PC-3 (cell line): ENCODE measurements at regions not wholly inside any gene's neighbourhood (a gene's known extent, or its start where the extent isn't known, plus 50 kb on each side); places are given as distances from the start of the nearest gene placed in this dataset.

ENCODE experiments used
- ATAC-seq: fragments of 200-7000 bp; cut with Tn5 transposase; 2 replicates; pipeline ENCODE4 v1.9.1; 2020; ENCODE audit warnings: mild to moderate bottlenecking, moderate library complexity
- BruUV-seq: library from RNA; stranded (reverse); fragments of 400-500 nt; replicated peaks from 2 replicates; lab custom pipeline; 2021; lab: Mats Ljungman, UMichigan
- CTCF ChIA-PET: fragments of 300-600 bp; sonication (Branson Sonifier 250); formaldehyde crosslinking; loops from one replicate; lab custom pipeline; 2022; ENCODE audit warnings: antibody characterized with exemption; lab: Charles Lee
- POLR2A ChIA-PET: fragments of 300-600 bp; sonication (Branson Sonifier 250); formaldehyde crosslinking; loops from one replicate; lab custom pipeline; 2022; ENCODE audit warnings: antibody characterized with exemption; ENCODE audit not compliant: unreplicated experiment; lab: Charles Lee
- DNase-seq: peaks from one replicate; pipeline ENCODE4 v3.0.0-alpha.2; 2015
- H2AFZ ChIP-seq: fragments of 300-600 bp; sonication (generic); 2 replicates; pipeline ENCODE4 v1.6.0; 2016; ENCODE audit warnings: antibody characterized with exemption, low read length
- H3F3A ChIP-seq: fragments of 300-600 bp; sonication (generic); one replicate; pipeline ENCODE4 v1.6.0; 2017; ENCODE audit warnings: antibody characterized with exemption, low read length, control low read depth, mild to moderate bottlenecking; ENCODE audit not compliant: unreplicated experiment
- H3K27ac ChIP-seq: fragments of 300-600 bp; sonication (generic); 2 replicates; pipeline ENCODE4 v1.5.1; 2016; ENCODE audit warnings: mild to moderate bottlenecking, low read length
- H3K27me3 ChIP-seq: fragments of 300-600 bp; sonication (generic); 2 replicates; pipeline ENCODE4 v1.6.1; 2016; ENCODE audit warnings: low read length, mixed read lengths
- H3K36me3 ChIP-seq: fragments of 300-600 bp; sonication (generic); 2 replicates; pipeline ENCODE4 v1.6.1; 2016; ENCODE audit warnings: low read depth, mixed run types, low read length, mixed read lengths
- H3K4me1 ChIP-seq: fragments of 300-600 bp; sonication (generic); 2 replicates; pipeline ENCODE4 v1.5.1; 2016; ENCODE audit warnings: low read length; ENCODE audit not compliant: insufficient read depth
- H3K4me2 ChIP-seq: fragments of 300-600 bp; sonication (generic); 2 replicates; pipeline ENCODE4 v1.6.0; 2016; ENCODE audit warnings: low read length
- H3K4me3 ChIP-seq: fragments of 300-600 bp; sonication (generic); 2 replicates; pipeline ENCODE4 v1.5.1; 2016; ENCODE audit warnings: mild to moderate bottlenecking, low read length, mixed read lengths
- H3K79me2 ChIP-seq: fragments of 300-600 bp; sonication (generic); 2 replicates; pipeline ENCODE4 v1.6.1; 2017; ENCODE audit warnings: low read length, mixed read lengths
- H3K9ac ChIP-seq: fragments of 300-600 bp; sonication (generic); 2 replicates; pipeline ENCODE4 v1.6.0; 2016; ENCODE audit warnings: mild to moderate bottlenecking, low read length
- H3K9me2 ChIP-seq: fragments of 300-600 bp; sonication (generic); replicated peaks from 2 replicates; pipeline ENCODE4 v1.6.1; 2016; ENCODE audit warnings: mixed run types, low read length, mixed read lengths
- H3K9me3 ChIP-seq: fragments of 300-600 bp; sonication (generic); 2 replicates; pipeline ENCODE4 v1.6.1; 2016; ENCODE audit warnings: low read length, mixed read lengths
- H4K20me1 ChIP-seq: fragments of 300-600 bp; sonication (generic); 2 replicates; pipeline ENCODE4 v1.6.1; 2016; ENCODE audit warnings: low read length, mixed read lengths
- EZH2 ChIP-seq: fragments of 300-600 bp; sonication (generic); IDR thresholded peaks from one replicate; pipeline ENCODE4 v1.6.1; 2017; ENCODE audit warnings: antibody characterized with exemption, mild to moderate bottlenecking, low read length; ENCODE audit not compliant: unreplicated experiment
- EZH2phosphoT487 ChIP-seq: fragments of 300-600 bp; sonication (generic); IDR thresholded peaks from 2 replicates; pipeline ENCODE4 v1.6.1; 2018; ENCODE audit warnings: mild to moderate bottlenecking, antibody characterized with exemption, low read length, borderline replicate concordance
- intact Hi-C: fragments of 100-400 bp; cut with micrococcal nuclease; formaldehyde crosslinking; loops from 2 replicates; pipeline ENCODE4 v1.9.0; 2023
- TF ChIP-seq, protein P1 (sequence below): fragments of 300-600 bp; sonication (generic); conservative IDR thresholded peaks from 2 replicates; pipeline ENCODE4 v1.5.1; 2017; ENCODE audit warnings: antibody characterized with exemption, low read depth, mild to moderate bottlenecking, low read length

DNA sequence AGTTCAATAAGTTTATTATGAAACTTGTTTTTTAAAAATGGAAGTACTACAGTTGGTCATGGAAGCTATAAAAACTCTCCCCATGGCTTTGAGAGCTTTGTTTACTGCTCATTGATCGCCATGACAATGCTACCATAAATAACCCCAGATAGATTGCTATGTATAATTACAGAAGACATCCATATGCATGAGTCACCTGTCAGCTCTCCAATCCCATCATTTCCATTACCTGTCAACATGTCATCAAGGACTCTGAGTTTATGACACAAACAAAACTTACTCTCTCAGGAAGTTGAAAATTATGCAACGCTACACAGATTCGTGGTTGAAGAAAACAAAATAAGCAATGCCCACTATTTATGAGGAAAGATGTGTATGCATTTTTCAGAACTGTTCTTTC, 144.4 kb downstream of the SEC23A start:
- ChIA-PET POLR2A (no interaction called here), CTCF (no interaction called here)
- ATAC-seq (no peak), DNase-seq (peak; percentile 24)
- Histone ChIP-seq H3K9me2 (no peaks in the 10 kb centered on the region), H3K36me3 (no peaks in the 10 kb centered on the region), H3K9me3 (no peaks in the 10 kb centered on the region), H3K4me1 (no peaks in the 10 kb centered on the region), H3K27me3 (no peaks in the 10 kb centered on the region), H3K27ac (no peak overlapping the region), H3K4me3 (no peak overlapping the region), H3F3A (no peaks in the 10 kb centered on the region), H4K20me1 (no peaks in the 10 kb centered on the region), H3K79me2 (no peaks in the 10 kb centered on the region), H2AFZ (no peak overlapping the region), H3K9ac (no peak overlapping the region), H3K4me2 (no peak overlapping the region)
- intact Hi-C loops: no loop called here
- TF ChIP-seq, protein P1, sequence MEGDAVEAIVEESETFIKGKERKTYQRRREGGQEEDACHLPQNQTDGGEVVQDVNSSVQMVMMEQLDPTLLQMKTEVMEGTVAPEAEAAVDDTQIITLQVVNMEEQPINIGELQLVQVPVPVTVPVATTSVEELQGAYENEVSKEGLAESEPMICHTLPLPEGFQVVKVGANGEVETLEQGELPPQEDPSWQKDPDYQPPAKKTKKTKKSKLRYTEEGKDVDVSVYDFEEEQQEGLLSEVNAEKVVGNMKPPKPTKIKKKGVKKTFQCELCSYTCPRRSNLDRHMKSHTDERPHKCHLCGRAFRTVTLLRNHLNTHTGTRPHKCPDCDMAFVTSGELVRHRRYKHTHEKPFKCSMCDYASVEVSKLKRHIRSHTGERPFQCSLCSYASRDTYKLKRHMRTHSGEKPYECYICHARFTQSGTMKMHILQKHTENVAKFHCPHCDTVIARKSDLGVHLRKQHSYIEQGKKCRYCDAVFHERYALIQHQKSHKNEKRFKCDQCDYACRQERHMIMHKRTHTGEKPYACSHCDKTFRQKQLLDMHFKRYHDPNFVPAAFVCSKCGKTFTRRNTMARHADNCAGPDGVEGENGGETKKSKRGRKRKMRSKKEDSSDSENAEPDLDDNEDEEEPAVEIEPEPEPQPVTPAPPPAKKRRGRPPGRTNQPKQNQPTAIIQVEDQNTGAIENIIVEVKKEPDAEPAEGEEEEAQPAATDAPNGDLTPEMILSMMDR: no peak
- no peak for TF ChIP-seq EZH2phosphoT487
- TF ChIP-seq EZH2: no peak
- no TSS peak for BruUV-seq

DNA sequence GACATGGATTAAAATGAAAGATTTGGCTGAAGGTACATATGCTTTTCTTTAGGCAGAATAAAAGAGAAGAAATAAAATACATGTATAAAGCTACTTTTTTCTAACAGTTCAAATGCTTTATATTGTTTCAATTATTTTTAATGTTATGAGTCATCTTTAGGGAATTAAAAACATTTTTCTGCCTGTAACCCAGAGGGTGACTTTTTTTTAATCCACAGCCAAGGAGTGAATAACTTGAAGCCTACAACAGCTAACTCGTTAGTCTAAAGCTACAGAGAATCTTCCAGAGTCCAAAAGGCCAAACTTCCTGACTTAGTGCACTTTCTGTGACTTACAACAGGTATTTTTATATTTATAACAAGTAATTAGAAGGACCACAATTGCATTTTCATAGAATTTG, 151.6 kb downstream of the SEC23A start:
- Histone ChIP-seq H3K9ac (no peak overlapping the region), H3K27ac (no peak overlapping the region), H3K4me2 (no peak overlapping the region), H3F3A (no peaks in the 10 kb centered on the region), H3K36me3 (no peaks in the 10 kb centered on the region), H3K79me2 (no peaks in the 10 kb centered on the region), H2AFZ (no peak overlapping the region), H3K4me3 (no peak overlapping the region), H3K4me1 (0 out of 2 replicates have a peak, but pooled peaks cover 5% of the 10 kb centered on the region), H3K9me3 (no peaks in the 10 kb centered on the region), H3K27me3 (no peaks in the 10 kb centered on the region), H3K9me2 (no peaks in the 10 kb centered on the region), H4K20me1 (no peaks in the 10 kb centered on the region)
- intact Hi-C loops: loop anchor here (1.0 kb wide), 1 partner anchor 50 kb away; no protein-coding TSS in a partner anchor
- no TSS peak for BruUV-seq
- DNase-seq (no peak), ATAC-seq (peak; percentile 39)
- TF ChIP-seq EZH2phosphoT487 (no peak), EZH2 (no peak)
- TF ChIP-seq, protein P1: no peak
- ChIA-PET POLR2A (interaction anchor here (0.7 kb wide), 1 partner anchor 50 kb away, joined by 5 read pairs; no protein-coding TSS in a partner anchor), CTCF (no interaction called here)

DNA sequence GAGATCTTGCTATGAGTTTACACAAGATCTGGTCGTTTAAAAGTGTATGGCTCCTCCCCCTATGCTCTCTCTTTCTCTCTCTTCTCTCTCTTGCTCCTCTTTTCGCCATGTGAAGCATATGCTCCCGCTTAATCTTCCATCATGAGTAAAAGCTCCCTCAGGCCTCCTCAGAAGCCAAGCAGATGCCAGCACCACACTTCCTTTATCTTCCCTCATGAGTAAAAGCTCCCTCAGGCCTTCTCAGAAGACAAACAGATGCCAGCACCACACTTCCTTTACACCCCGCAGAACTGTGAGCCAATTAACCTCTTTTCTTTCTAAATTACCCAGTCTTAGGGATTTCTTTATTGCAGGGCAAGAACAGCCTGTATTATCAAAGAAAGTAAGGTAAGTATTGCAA, 152.4 kb downstream of the SEC23A start:
- H3K4me1 ChIP-seq: 0 out of 2 replicates have a peak, but pooled peaks cover 5% of the 10 kb centered on the region
- no peaks in the 10 kb centered on the region for H3K9me2 ChIP-seq
- H3K9ac ChIP-seq: no peak overlapping the region
- intact Hi-C loops: loop anchor here (1.0 kb wide), 1 partner anchor 49 kb away; no protein-coding TSS in a partner anchor
- 0 out of 2 replicates have a peak overlapping the region, but pooled peaks have one; percentile 32 for H2AFZ ChIP-seq
- H3K36me3 ChIP-seq: no peaks in the 10 kb centered on the region
- H3K4me2 ChIP-seq: no peak overlapping the region
- DNase-seq (no peak), ATAC-seq (no peak)
- H4K20me1 ChIP-seq: no peaks in the 10 kb centered on the region
- no TSS peak for BruUV-seq
- ChIA-PET POLR2A (interaction anchor here (0.7 kb wide), 1 partner anchor 50 kb away, joined by 5 read pairs; no protein-coding TSS in a partner anchor), CTCF (no interaction called here)
- H3K4me3 ChIP-seq: no peak overlapping the region
- no peaks in the 10 kb centered on the region for H3K27me3 ChIP-seq
- no peaks in the 10 kb centered on the region for H3F3A ChIP-seq
- no peak overlapping the region for H3K27ac ChIP-seq
- H3K79me2 ChIP-seq: no peaks in the 10 kb centered on the region
- H3K9me3 ChIP-seq: no peaks in the 10 kb centered on the region
- TF ChIP-seq EZH2 (no peak), EZH2phosphoT487 (no peak)
- TF ChIP-seq, protein P1: no peak
